Keratinocyte (primary cell): ENCODE measurements at regions not wholly inside any gene's neighbourhood (a gene's known extent, or its start where the extent isn't known, plus 50 kb on each side); places are given as distances from the start of the nearest gene placed in this dataset.

Experiments used
- EZH2 ChIP-seq: IDR thresholded peaks from one replicate; pipeline ENCODE4 v1.6.1; 2012; ENCODE audit warnings: inconsistent platforms, mild to moderate bottlenecking, low read length, moderate library complexity
- TF ChIP-seq, protein P1 (sequence below), 3 experiments: IDR thresholded peaks in 1 of 3; conservative IDR thresholded peaks in 1 of 3; optimal IDR thresholded peaks in 1 of 3; 2 replicates in 2 of 3; 3 replicates in 1 of 3; pipeline versions ENCODE3 to v1.5.1; 2011; ENCODE audit warnings: low read length in 3 of 3, mild to moderate bottlenecking in 3 of 3, moderate library complexity in 2 of 3, control low read depth in 1 of 3, inconsistent platforms in 1 of 3; ENCODE audit not compliant: insufficient read depth in 2 of 3; ENCODE audit errors: extremely low read depth in 1 of 3

DNA sequence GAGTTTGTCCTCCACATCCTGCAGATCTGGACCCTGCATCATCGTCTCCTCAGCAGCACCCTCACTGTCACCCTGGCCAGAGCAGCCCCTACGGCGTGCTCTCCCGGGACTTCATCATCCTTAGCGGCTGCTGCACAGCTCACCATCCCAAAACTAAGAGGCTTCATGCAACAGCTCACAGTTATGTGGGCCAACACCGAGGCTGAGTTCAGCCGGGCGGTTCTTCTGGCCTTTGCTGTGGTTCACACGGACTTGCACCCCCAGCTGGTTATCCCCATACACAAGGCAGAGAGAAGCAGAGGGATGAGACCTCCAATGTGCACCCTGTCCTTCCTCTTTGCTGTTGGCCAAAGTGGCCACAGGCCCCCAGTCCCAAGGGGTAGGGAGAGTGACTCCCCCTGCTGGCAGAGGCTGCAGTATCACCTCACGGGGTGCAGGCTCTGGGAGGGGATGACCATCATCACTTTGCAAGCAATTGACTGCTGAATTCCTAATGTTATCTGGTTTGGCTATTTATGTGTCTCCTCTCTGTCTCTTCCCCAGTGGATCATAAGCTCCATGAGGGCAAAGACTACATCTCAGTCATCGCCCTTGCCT lies 276.8 kb downstream of the BRD1 start:
- TF ChIP-seq, protein P1, sequence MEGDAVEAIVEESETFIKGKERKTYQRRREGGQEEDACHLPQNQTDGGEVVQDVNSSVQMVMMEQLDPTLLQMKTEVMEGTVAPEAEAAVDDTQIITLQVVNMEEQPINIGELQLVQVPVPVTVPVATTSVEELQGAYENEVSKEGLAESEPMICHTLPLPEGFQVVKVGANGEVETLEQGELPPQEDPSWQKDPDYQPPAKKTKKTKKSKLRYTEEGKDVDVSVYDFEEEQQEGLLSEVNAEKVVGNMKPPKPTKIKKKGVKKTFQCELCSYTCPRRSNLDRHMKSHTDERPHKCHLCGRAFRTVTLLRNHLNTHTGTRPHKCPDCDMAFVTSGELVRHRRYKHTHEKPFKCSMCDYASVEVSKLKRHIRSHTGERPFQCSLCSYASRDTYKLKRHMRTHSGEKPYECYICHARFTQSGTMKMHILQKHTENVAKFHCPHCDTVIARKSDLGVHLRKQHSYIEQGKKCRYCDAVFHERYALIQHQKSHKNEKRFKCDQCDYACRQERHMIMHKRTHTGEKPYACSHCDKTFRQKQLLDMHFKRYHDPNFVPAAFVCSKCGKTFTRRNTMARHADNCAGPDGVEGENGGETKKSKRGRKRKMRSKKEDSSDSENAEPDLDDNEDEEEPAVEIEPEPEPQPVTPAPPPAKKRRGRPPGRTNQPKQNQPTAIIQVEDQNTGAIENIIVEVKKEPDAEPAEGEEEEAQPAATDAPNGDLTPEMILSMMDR (optimal IDR thresholded peaks at IDR 0.05 in 1 of 3, IDR thresholded peaks at IDR 0.05 in 1 of 3, conservative IDR thresholded peaks at IDR 0.05 in 1 of 3; ENCODE audit: extremely low read depth in 1 of 3, insufficient read depth in 2 of 3, low read length in 3 of 3), result no peak
- no peak for TF ChIP-seq EZH2
